ENCODE measurements at regions not wholly inside any gene's neighbourhood (a gene's known extent, or its start where the extent isn't known, plus 50 kb on each side); places are given as distances from the start of the nearest gene placed in this dataset.

DNA sequence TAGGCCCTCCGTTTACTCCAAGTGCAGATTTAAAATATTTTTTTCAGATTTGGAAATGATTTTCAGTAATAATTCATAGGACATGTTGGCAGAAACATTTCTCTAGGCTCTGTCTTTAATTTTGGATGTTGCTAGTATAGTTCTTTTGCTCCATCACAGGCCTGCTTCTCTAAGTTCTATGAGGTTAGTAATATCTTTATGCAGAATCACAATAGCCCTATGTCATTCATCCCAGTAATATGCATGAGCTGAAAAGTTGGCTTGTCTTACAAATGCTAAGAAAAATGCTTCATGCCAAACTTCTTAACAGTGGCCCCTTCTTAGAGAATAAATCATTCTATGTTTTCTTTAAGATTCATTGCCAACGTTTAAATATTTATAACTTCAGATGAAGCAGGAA, 148.3 kb upstream of the TLL1 start:
- TF ChIP-seq, protein P1, sequence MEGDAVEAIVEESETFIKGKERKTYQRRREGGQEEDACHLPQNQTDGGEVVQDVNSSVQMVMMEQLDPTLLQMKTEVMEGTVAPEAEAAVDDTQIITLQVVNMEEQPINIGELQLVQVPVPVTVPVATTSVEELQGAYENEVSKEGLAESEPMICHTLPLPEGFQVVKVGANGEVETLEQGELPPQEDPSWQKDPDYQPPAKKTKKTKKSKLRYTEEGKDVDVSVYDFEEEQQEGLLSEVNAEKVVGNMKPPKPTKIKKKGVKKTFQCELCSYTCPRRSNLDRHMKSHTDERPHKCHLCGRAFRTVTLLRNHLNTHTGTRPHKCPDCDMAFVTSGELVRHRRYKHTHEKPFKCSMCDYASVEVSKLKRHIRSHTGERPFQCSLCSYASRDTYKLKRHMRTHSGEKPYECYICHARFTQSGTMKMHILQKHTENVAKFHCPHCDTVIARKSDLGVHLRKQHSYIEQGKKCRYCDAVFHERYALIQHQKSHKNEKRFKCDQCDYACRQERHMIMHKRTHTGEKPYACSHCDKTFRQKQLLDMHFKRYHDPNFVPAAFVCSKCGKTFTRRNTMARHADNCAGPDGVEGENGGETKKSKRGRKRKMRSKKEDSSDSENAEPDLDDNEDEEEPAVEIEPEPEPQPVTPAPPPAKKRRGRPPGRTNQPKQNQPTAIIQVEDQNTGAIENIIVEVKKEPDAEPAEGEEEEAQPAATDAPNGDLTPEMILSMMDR (conservative IDR thresholded peaks at IDR 0.05; ENCODE audit: low read depth, low read length): no peak
- TF ChIP-seq EZH2 (IDR thresholded peaks at IDR 0.05; ENCODE audit: borderline replicate concordance, low read depth, low read length, poor library complexity, severe bottlenecking): no peak

Data from A673 (cell line).